Fibroblast of lung (primary cell): ENCODE measurements at regions not wholly inside any gene's neighbourhood (a gene's known extent, or its start where the extent isn't known, plus 50 kb on each side); places are given as distances from the start of the nearest gene placed in this dataset.

Source experiments
- DNase-seq, 2 donors: peaks; one replicate each; pipeline versions ENCODE4 v3.0.0 to v3.0.0-alpha.2; 2010; ENCODE audit warnings: low read depth in 2 of 2
- H2AFZ ChIP-seq: 2 replicates; pipeline ENCODE4 v1.5.1; 2012; ENCODE audit warnings: low read length, control low read depth, inconsistent platforms
- H3K27ac ChIP-seq: 2 replicates; pipeline ENCODE4 v1.5.1; 2011; ENCODE audit warnings: low read length, control low read depth; ENCODE audit not compliant: insufficient read depth
- H3K27me3 ChIP-seq: 2 replicates; pipeline ENCODE4 v1.5.1; 2011; ENCODE audit warnings: mild to moderate bottlenecking, low read length; ENCODE audit not compliant: control insufficient read depth, insufficient read depth
- H3K36me3 ChIP-seq: 2 replicates; pipeline ENCODE4 v1.5.1; 2011; ENCODE audit warnings: low read length; ENCODE audit not compliant: control insufficient read depth, insufficient read depth
- H3K4me1 ChIP-seq: 2 replicates; pipeline ENCODE4 v1.5.1; 2011; ENCODE audit warnings: low read length; ENCODE audit not compliant: control insufficient read depth, insufficient read depth; ENCODE audit errors: extremely low read depth
- H3K4me2 ChIP-seq: 2 replicates; pipeline ENCODE4 v1.5.1; 2011; ENCODE audit warnings: low read length, control low read depth; ENCODE audit not compliant: insufficient read depth; ENCODE audit errors: extremely low read depth
- H3K4me3 ChIP-seq, 4 experiments: fragments of 200-600 bp in 1 of 4; sonication (generic) in 1 of 4; replicated peaks in 1 of 4; 2 replicates each; pipeline ENCODE4 v1.5.1; 2011 to 2016; ENCODE audit warnings: low read length in 4 of 4, low read depth in 3 of 4, mild to moderate bottlenecking in 3 of 4, control low read depth in 2 of 4, inconsistent platforms in 1 of 4, mixed read lengths in 1 of 4; ENCODE audit not compliant: insufficient read depth in 1 of 4; ENCODE audit errors: control extremely low read depth in 1 of 4
- H3K79me2 ChIP-seq: 2 replicates; pipeline ENCODE4 v1.5.1; 2012; ENCODE audit warnings: mild to moderate bottlenecking, low read length, inconsistent platforms; ENCODE audit not compliant: control insufficient read depth, insufficient read depth
- H3K9ac ChIP-seq: 2 replicates; pipeline ENCODE4 v1.5.1; 2011; ENCODE audit warnings: mild to moderate bottlenecking, low read length, control low read depth; ENCODE audit not compliant: insufficient read depth
- H3K9me3 ChIP-seq: 2 replicates; pipeline ENCODE4 v1.5.1; 2012; ENCODE audit warnings: low read depth, low read length; ENCODE audit not compliant: control insufficient read depth, insufficient read depth
- H4K20me1 ChIP-seq: 2 replicates; pipeline ENCODE4 v1.5.1; 2011; ENCODE audit warnings: low read length; ENCODE audit not compliant: control insufficient read depth, insufficient read depth; ENCODE audit errors: extremely low read depth
- EZH2 ChIP-seq: IDR thresholded peaks from 2 replicates; pipeline ENCODE4 v1.5.1; 2012; ENCODE audit warnings: low read length, control low read depth, mild to moderate bottlenecking; ENCODE audit errors: missing control alignments
- TF ChIP-seq, protein P1 (sequence below), 2 donors: IDR thresholded peaks in 1 of 2; conservative IDR thresholded peaks in 1 of 2; 1 replicate in 1 of 2; 2 replicates in 1 of 2; pipeline ENCODE4 v1.5.1; 2011 to 2012; ENCODE audit warnings: low read length in 2 of 2, control low read depth in 1 of 2, inconsistent platforms in 1 of 2, low read depth in 1 of 2, mild to moderate bottlenecking in 1 of 2

DNA sequence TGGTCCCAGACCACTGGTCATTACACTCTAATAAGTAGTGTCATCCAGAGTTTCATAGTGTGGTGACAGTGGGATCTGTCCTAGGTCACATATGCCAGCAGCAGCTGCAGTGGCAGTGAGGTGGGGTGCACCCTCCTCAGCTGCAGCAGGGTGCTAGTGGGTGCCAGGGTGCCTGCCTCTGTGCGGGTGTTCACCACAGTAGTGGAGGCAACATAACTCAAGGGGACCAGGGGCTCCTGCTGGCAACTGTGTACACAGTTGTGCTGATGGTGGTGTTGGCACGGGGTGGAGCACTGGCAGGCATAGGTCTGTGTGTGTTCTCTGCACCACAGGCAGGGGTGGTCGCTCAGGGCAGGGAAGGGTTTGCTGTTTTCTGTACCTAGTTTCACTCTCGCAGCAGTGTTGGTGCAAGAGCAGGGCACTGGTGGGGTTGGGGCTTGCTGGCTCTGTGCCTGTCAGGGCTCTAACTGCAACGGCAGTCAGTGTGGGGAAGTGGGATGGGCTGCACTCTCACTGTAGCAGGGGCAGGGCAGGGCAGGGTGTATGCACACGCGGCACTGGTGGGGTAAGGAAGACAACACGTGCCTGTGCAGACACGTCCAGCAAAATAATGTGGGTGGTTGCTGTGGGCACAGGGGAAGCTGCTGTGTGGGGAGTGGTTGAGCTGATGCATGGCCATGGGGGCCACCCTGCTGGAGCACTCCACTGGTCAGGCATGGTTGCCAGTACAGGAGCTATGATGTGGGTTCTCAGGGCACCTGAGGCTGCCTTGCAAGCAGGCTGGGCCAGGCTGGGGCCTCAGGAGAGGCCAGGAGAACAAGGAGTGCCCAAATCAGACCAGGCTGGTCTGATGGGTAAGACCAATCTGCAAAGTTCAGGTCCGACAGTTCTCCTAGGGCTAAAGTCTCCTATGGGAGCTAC is 226.6 kb downstream of the MEIS1 start:
- Histone ChIP-seq H2AFZ (no peak overlapping the region), H3K27ac (no peak overlapping the region), H3K4me2 (no peak overlapping the region), H3K36me3 (no peaks in the 10 kb centered on the region), H3K9me3 (no peaks in the 10 kb centered on the region), H3K9ac (no peak overlapping the region), H4K20me1 (no peaks in the 10 kb centered on the region), H3K4me3 (no peak overlapping the region), H3K4me1 (no peaks in the 10 kb centered on the region), H3K79me2 (no peaks in the 10 kb centered on the region), H3K27me3 (no peaks in the 10 kb centered on the region)
- TF ChIP-seq, protein P1, sequence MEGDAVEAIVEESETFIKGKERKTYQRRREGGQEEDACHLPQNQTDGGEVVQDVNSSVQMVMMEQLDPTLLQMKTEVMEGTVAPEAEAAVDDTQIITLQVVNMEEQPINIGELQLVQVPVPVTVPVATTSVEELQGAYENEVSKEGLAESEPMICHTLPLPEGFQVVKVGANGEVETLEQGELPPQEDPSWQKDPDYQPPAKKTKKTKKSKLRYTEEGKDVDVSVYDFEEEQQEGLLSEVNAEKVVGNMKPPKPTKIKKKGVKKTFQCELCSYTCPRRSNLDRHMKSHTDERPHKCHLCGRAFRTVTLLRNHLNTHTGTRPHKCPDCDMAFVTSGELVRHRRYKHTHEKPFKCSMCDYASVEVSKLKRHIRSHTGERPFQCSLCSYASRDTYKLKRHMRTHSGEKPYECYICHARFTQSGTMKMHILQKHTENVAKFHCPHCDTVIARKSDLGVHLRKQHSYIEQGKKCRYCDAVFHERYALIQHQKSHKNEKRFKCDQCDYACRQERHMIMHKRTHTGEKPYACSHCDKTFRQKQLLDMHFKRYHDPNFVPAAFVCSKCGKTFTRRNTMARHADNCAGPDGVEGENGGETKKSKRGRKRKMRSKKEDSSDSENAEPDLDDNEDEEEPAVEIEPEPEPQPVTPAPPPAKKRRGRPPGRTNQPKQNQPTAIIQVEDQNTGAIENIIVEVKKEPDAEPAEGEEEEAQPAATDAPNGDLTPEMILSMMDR (conservative IDR thresholded peaks at IDR 0.05 in 1 of 2, IDR thresholded peaks at IDR 0.05 in 1 of 2; ENCODE audit: low read depth in 1 of 2, low read length in 2 of 2) = no peak
- no peak for TF ChIP-seq EZH2
- no peak for DNase-seq

DNA sequence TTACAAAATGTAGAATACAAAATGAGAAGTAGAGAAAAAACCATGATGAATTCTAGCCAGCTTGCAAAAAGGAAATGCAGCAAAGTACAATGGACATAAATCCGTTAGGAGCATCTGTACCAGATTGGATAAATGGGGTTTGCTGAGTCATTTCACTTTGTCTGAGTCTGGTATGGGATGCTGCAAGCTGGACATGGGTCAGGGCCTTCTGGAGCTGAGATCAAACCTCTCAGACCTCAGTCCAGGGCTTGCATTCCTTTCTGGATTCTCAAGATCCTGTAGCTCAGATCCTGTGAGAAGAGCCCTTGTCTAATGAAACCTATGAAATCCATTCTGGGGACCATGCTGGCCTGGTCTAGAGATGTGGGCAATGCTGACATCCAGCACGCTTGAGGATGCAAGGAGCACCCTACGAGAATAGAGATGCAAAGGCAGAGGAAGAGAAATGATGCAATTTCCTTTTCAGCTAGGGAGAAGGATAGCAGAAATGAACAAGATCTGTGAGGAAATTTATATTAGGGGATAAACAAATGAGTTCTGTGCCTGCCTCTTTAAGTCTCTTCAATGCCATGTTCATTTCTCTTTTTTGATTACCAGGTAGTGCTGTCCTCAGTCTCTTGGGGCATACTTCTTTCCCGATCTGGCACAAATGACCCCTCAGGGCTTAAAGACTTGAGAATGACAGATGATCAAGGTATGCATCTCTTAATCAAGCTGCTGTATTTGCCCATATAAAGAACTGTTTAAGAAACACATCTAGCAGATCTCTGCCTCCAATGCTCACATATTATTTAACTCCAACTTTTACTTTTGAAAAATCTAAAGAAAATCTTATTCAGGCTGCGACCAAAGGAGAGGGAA is 230.4 kb downstream of the MEIS1 start:
- H2AFZ ChIP-seq = no peak overlapping the region
- no peak overlapping the region for H3K4me2 ChIP-seq
- no peak overlapping the region for H3K9ac ChIP-seq
- TF ChIP-seq, protein P1 (conservative IDR thresholded peaks at IDR 0.05 in 1 of 2, IDR thresholded peaks at IDR 0.05 in 1 of 2; ENCODE audit: low read depth in 1 of 2, low read length in 2 of 2) = no peak
- no peak for TF ChIP-seq EZH2
- no peak overlapping the region for H3K27ac ChIP-seq
- no peaks in the 10 kb centered on the region for H3K36me3 ChIP-seq
- H3K27me3 ChIP-seq = no peaks in the 10 kb centered on the region
- H3K9me3 ChIP-seq = no peaks in the 10 kb centered on the region
- DNase-seq = peak in 1 of 2 donors; percentile 9
- H3K4me3 ChIP-seq = no peak overlapping the region
- H4K20me1 ChIP-seq = no peaks in the 10 kb centered on the region
- no peaks in the 10 kb centered on the region for H3K4me1 ChIP-seq
- H3K79me2 ChIP-seq = no peaks in the 10 kb centered on the region

DNA sequence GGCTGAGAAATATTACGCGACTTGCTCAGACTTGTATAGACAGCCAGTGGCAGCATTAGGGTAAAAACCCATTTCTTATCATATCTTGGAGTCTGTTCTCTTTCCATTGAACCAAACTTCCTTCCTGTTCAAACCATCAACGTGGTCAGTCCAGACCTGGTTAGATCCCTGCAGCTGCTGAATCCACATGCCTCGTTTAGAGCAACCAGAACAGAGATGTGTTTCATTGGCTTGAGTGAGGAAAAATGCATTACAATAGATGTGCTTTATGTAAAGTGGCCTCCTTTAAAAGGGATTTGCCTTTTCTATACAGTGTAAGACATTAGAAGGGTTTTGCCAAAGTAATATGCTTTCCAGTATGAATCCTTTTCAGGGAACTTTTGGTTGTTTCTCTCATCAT is 232.4 kb downstream of the MEIS1 start:
- Histone ChIP-seq H3K9me3 (no peaks in the 10 kb centered on the region), H3K79me2 (no peaks in the 10 kb centered on the region), H3K9ac (no peak overlapping the region), H3K4me1 (no peaks in the 10 kb centered on the region), H3K4me2 (no peak overlapping the region), H3K36me3 (no peaks in the 10 kb centered on the region), H2AFZ (no peak overlapping the region), H3K27ac (no peak overlapping the region), H3K4me3 (no peak overlapping the region), H3K27me3 (no peaks in the 10 kb centered on the region), H4K20me1 (no peaks in the 10 kb centered on the region)
- no peak for DNase-seq
- TF ChIP-seq EZH2 = no peak
- TF ChIP-seq, protein P1 (conservative IDR thresholded peaks at IDR 0.05 in 1 of 2, IDR thresholded peaks at IDR 0.05 in 1 of 2; ENCODE audit: low read depth in 1 of 2, low read length in 2 of 2) = no peak
